ENCODE measurements at regions not wholly inside any gene's neighbourhood (a gene's known extent, or its start where the extent isn't known, plus 50 kb on each side); places are given as distances from the start of the nearest gene placed in this dataset.
"Not testable (repeated sequence)": the region's sequence is repeated elsewhere in the genome, so short reads cannot be mapped to it uniquely, and the experiment has no call there.

DNA sequence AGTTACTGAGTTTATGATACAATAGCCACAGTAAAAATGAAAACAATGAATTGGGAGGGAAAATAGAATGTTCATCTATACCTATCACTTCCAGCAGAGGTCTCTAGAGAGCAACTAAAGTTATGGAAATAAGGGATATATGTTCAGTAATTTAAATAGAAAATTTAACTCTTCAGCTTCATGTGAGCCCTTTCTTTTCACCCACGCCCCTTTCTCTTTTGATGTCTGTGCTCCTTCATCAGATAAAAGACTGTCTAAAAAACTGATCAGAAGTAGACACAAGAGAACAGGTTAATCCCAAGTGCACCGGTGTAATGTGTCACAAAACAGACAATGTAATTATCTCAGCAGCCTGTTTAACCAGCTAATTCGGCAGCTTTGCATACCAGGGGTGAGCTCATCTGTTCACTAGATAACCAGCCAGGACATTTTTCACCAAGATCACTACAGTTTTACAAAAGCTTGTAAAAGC is 238.5 kb upstream of the ERBB4 start:
- DNase-seq (ENCODE audit: low spot score): peak; percentile 31

DNA sequence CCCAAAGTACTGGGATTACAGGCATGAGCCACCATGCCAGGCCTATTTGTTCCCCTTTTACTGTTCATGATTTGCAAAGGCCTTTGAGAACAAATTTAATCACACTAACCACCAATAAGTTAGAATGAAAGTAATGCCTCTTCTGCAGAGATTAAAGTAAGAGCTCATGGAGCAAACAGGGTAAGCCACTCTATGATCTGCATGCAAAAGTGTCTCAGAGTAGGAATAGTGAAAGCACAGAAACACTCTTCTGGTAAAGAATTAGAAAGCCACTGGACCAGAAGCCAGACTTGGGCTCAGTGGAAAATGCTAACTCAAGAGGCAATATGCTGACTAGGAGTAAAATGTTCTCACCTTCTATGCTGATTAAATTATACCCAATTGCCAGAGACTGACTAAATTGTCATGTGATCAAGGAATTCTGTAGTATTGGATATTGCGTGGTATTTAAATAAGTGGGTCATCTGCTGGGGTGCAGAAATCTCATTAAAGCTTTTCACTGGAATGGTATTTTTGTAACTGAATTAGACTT is 235.3 kb upstream of the ERBB4 start:
- DNase-seq (ENCODE audit: low spot score): no peak

DNA sequence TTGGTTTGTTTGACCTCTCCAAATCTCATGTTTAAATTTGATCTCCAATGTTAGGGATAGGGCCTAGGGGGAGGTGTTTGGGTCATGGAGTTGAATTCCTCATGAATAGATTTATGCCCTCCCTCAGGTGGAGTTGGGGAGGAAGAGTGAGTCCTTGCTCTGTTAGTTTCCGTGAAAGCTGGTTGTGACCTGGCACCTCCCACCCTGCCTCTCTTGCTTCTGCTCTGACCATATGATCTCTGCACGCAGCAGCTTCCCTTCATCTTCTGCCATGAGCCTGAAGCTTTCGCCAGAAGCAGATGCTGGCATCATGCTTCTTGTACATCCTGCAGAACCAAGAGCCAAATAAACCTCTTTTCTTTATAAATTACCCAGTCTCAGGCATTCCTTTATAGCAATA is 231.6 kb upstream of the ERBB4 start:
- no peak for DNase-seq (ENCODE audit: low spot score)

DNA sequence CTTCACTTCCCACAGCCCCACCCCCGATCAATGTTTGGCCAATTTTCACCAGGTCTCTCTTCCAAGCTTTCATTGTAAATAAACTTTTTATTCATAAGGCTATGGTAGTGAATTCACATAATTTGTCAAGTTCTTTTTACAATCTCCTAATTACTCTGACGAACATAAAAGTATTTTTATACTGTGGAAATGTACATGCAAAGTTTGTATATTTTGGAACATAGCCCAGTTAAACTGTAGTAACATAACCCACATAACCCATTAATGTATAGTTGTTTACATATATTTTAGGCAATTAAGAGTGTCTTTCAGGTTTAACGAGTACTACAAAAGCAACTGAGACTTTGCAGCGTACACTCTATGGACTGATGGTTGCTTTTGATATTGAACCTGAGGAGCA is 228.3 kb upstream of the ERBB4 start:
- DNase-seq (ENCODE audit: low spot score): no peak

DNA sequence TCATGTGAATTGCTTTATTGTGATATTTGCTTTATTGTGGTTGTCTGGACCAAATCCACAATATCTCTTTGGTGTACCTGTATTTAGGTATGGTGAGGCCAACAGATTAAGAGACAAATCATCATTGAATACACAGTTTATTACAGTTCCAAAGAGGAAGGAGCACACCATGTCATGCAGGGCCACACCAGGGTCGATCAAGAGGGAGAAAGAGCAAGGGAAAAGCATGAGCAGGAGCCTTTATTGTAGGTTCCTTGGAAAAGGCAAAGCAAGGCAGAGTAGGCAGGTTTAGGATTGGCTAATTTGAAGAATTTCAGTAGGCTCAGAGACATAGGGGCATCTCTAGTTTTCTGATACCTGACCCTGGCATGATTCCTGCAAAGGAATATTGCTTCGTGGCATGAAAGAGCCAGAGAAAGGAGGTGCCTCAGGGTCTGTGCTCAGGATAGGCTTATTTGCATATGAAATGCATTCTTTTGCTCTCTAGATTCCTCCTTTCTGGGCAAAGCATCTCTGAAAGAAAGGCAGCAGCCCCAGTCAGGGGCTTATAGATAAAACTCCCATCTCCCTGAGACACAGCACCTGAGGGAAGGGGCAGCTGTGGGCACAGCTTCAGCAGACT is 214.2 kb upstream of the ERBB4 start:
- DNase-seq (ENCODE audit: low spot score): peak; percentile 37

DNA sequence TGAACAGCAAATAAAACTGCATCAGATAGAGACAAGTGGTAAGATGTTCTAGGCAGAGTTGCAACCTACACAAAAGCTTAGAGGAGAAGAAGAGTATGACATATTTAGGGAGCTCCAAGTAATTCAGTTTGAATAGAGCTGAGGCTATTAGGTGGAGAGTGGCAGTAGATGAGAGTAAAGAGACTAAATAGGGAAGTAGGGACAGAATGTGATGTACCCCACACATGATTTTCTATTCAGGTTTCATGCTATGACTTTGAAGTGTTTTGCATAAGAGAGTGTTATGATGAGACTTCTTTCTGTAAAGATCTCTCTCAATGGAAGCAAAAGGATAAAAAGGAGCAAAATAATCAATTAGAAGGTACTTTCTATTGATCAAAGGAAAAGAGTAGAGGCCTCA is 206.8 kb upstream of the ERBB4 start:
- no peak for DNase-seq (ENCODE audit: low spot score)

DNA sequence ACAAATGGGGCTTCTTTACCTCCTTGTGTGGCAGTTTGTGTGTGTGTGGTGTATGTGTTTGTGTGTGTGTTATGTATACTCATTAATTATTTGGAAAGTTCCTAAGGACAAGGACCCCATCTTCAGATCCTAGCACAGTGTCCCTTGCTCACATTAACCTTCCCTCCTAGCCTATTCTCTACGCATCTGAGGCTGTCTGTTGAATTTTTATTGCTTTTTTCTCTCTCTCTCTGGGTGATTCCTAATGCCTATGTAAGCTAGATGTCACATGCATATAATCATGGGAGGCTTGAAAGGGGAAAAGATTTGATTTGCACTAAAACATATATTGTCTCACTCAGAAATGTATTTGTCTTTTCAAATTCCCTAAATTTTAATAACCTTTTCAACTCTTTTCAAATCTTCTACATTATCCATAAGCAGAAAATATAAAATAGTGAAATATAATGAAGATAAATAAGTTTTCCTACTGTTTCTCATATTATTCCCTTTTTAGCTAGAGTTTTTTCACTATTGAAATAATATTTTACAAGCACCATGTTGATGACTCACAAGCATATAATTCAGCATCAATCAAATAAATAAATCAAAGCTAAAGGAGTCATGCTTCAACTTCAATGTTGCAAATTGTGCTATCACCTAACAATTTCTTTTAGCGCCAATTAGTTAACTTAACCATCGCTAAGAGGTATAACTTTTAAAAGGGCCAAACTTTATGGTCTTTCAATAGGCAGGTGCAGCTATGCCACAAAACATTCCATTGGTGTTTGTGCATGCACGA is 199.0 kb upstream of the ERBB4 start:
- DNase-seq (ENCODE audit: low spot score): no peak

DNA sequence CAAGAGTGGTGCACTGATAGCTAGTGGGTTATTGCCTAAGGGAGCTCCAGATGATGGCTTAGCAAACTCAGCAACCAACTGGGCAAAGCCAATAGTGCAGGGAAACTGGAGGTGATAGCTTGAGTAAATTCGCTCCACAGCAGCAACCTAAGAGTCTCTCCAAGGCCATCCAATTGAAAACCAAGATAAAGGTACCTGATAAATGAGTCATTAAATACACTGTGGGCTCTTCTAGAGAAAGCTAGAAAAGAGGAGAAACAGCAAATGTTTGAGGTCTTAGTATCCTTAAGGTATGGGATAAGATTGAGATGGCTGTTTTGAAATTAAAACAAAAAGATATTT is 197.8 kb upstream of the ERBB4 start:
- no peak for DNase-seq (ENCODE audit: low spot score)

DNA sequence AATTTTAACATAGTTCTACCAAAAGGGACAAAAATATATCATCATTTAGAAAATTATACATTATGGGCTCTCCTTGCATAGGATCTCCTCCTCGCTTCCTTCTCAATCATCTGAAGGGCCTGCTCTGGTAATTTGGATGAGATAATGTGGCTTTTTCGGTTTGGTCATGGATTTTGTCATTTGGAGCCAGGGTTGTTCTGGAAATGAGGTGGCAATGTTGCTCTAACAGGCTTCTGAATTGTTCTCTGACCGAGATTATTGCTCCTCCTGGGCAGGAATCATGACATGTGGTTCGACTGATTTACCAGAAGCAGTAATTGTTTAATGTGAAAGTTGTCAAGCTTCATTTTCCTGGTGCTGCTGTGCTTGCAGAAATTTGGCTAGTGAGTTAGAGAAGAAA is 194.7 kb upstream of the ERBB4 start:
- no peak for DNase-seq (ENCODE audit: low spot score)

DNA sequence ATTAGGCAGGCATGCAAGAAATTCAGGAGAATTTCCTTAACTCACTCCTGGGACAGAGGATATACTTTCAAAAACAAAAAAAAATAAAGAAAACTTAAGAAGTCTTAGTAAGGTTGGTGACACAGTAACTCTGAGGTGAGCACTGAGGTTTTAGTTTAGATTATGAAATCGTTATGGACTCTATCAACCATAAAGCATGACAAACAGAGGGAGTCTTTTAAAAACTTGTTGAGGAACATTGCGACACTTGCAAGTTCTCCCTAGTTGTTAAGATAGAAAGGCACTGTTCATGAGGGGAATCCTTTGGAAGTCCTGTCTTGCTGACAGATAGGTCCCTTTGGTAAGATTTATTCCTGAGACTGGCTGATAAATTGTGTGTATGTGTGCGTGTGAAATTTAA is 194.3 kb upstream of the ERBB4 start:
- DNase-seq (ENCODE audit: low spot score): no peak

DNA sequence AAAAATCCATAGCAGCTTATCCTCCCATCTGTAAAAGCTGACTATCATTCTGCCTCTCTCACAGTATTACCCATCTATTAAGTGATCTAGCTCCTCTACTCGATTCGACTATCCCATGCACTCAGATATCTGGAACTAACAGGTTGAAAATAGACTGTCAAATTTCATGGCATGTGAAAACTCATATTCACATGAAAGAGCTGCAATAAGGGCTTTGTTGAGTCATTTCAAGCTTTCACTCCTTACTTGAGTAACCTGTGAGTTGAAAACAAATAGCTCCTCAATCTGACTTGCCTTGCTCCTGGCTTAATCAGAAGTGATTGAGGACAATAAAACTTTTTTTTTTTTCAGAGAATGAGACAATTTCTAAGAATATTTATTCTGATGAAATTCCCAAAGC is 192.4 kb upstream of the ERBB4 start:
- no peak for DNase-seq (ENCODE audit: low spot score)

DNA sequence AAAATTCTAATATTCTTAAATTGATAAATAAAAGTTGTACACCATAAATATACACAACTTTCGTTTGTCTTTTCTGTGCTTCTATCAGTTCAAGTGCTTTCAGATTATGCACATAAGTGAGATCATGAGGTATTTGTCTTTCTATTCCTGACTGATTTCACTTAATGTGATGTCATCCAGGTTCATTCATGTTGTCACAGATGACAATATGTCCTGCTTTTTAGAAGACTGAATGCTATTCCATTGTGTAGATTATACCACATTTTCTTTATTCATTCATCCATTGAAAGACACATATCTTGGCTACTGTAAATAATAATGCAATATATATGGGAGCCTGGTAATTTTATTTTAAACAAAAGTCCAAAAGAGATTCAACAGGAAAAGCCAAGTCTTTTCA is 190.1 kb upstream of the ERBB4 start:
- DNase-seq (ENCODE audit: low spot score): no peak

DNA sequence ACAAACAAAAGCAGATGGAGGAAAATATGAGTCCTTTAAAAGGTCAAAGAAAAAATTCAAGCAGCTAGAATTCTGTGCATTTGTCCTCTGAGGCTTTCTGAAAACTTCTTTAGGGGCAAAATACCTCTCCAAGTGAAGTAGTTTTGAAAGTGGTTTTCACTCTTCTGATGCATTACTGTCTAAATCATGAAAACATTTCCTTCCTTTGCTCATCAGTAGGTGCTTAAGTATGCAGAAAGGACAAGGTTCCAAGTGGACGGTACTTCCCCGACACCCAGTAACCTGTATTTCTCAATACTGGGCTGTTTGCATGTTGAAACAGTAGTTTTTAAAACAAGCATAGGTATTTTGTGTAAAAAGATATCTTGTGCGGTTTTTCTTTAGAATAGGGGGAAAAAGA is 189.1 kb upstream of the ERBB4 start:
- DNase-seq (ENCODE audit: low spot score): no peak

DNA sequence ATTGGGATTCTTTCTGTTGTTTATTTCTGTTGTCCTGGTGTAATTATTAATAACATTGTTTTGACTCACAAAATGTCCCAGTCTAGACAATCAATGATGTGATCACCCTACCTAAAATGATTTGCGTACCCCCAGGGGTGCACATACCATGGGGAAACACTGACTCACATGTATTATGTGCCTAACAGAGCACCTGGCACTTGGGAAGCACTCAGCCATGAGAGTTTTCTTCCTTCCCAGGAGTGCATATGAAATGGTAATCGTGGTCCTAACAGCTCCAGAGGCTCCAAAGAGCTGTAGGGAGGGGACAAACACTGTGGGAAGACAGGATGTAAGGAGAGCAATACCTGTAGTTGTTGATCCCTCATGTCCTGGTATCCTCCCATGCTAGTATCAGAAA is 187.8 kb upstream of the ERBB4 start:
- peak; percentile 8 for DNase-seq (ENCODE audit: low spot score)

DNA sequence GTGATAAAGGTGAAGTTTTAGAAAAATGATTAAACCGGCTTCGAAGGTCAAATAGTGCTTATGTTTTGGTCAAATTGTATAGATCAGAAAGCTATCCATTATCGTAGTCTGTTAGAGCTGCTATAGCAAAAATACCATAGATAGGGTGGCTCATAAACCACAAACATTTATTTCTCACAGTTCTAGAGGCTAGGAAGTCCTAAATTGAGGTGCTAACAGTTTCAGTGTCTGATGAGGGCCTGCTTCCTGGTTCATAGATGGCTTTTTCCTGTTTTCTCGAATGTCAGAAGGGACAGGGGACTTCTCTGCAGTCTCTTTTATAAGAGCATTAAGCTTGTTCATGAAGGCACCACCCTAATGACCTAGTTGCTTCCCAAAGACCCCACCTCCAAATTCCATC is 186.6 kb upstream of the ERBB4 start:
- no peak for DNase-seq (ENCODE audit: low spot score)

DNA sequence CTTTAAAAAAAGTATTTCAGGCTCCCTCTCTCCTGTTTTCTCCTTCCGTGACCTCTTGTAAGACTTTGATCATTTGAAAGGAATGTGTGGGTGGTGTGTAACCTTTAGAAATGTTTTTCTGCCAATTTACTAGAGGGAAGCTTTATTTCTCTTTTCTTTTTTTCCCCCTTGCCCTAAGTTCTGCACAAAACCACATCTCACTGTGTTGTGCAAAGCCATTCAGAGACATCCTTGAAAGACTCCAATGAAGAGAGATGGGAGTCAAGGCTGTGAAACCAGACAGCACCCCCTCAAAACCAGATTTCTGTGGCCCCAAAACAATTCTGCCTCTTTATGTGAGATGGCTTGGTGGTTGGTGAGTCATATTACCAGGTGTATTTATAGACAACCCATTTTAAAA is 184.6 kb upstream of the ERBB4 start:
- DNase-seq (ENCODE audit: low spot score): no peak

DNA sequence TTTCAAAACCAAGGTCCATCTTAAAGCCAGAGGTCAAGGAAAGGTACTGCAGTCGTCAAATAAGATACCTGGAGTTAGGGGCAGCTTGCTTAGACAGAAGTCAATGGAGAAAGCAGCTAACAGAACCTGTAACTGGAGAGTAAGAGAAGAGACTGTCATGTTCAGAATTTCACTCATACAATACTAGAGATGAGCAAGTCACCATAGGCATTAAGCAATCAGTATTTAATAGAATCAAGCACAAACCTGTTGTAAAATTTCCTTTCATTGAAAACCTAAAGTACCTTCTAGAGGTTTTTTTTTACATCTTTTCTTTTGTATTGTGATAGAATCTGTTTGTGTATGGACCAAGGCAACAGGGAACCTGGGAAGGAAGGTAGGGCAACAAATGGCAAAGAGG is 183.4 kb upstream of the ERBB4 start:
- no peak for DNase-seq (ENCODE audit: low spot score)

DNA sequence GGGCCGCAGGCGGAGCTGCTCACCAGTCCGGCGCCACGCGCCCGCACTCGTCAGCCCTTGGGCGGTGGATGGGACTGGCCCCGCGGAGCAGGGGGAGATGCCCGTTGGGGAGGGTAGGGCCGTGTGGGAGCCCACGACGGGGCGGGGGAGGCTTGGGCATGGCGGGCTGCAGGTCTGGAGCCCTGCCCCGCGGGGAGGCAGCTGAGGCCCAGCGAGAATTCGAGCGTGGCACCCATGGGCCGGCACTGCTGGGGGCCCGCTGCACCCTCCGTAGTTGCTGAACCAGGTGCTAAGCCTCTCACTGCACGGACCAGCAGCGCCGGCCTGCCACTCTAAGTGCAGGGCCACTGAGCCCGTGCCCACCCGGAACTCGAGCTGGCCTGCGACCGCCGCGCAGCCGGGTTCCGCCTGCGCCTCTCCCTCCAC is 182.4 kb upstream of the ERBB4 start:
- no peak for DNase-seq (ENCODE audit: low spot score)

DNA sequence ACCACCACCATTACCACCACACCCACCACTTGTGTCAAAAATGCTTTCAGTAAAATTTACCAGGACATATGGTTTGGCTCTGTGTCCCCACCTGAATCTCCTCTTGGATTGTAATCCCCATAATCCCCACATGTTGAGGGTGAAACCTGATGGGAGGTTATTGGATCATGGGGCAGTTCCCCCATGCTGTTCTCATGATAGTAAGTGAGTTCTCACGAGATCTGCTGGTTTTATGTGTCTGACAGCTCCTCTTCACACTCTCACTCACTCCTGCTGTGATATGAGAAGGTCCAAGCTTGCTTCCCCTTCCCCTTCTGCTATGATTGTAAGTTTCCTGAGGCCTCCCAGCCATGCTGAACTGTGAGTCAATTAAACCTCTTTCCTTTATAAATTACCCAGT is 176.8 kb upstream of the ERBB4 start:
- DNase-seq (ENCODE audit: low spot score): not testable (repeated sequence)

DNA sequence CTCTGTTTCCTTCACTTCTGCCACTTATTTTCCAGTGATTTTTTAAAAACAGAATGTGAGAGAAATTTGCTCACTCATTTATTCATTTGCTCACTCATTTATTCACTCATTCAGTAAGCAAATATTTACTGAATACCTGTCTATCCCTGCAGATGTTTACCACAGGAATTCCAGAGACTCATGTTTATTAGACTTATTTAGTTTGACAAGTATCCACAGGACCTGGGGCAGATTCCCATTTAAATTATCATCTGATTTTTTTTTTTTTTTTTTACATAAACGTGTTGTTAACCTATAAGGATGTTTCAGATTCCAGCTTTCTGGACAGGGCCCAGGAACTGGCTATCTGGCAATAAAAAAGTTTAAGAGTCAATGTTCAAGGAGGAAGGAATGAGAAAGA is 175.1 kb upstream of the ERBB4 start:
- no peak for DNase-seq (ENCODE audit: low spot score)

DNA sequence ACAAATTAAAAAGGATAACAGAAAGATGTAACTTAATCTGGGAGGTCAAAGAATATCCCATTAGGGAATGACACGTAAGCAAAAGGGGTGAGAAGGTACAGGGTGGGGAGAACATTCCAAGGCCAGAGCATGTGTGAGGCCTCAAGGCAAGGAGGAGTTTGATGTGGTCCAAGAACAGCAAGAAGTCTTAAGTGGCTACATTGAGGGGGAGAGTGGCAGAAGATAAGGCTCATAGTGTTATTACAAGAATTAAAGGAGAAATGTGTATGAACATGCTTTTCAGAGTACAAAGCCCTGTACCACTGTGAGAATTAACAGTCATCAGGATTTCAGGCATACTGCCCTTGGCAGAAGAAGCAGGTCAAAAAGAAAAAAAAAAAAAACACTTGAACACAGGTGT is 174.4 kb upstream of the ERBB4 start:
- DNase-seq (ENCODE audit: low spot score): no peak

DNA sequence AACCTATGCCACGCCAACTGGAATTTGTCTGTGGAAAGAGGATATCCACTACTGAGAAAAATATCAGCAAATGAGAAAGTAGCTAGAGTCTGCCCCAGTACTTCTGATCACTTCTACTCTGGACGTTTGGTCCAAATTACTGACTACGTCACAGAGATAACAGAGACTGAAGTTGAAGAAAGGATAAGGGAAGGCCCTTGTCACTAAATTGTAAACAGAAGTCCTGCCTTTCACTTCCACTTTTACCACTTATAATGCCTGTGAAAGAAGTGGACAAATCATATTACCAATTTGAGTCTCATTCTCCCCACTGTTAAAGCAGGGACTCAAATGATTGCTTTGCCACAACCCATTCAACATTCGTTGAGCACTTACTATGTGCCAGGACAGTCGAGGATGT is 173.9 kb upstream of the ERBB4 start:
- no peak for DNase-seq (ENCODE audit: low spot score)

DNA sequence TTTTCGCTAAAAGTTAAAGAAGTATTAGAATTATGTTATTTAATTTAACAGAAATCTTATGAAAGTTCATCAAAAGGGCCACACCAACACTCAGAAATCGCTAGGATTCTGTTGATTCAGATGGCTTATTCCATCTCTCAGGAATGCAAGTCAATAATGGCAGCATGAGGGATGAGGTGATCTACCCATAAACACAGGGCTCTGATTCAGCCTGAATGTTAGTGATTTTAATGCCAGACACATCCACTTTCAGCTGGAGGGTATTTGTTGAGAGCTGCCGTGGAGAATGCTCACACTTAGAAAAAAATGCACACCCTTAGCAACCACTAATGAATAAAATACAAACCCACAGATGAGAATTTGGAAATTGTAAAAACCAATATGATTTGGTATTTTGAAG is 173.3 kb upstream of the ERBB4 start:
- no peak for DNase-seq (ENCODE audit: low spot score)

DNA sequence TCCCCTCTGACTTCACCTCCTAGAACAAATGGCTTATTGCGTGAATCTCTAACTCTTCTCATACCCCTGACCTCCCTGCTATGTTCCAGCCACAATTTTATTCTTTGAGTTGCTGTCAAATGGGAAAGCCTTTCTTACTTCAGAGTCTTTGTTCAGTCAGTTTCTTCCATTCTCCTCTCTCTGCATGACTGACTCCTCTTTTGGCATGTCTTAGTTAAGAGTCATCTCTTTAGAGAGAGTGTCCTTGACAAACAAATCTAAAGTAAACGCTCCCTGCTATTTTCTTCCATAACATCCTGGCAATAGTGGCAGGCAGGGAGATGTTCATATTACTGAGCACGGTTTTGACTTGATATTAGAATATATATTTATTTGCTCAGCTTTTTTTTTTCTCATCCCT is 170.7 kb upstream of the ERBB4 start:
- no peak for DNase-seq (ENCODE audit: low spot score)
